Transverse colon (tissue), 4 donors: ENCODE measurements at regions not wholly inside any gene's neighbourhood (a gene's known extent, or its start where the extent isn't known, plus 50 kb on each side); places are given as distances from the start of the nearest gene placed in this dataset.

Experiments
- DNase-seq: peaks from one replicate; pipeline ENCODE4 v3.0.0-alpha.2; 2019
- H3K27ac ChIP-seq, 4 donors: fragments of 200-600 bp; sonication (generic); 2 replicates each; pipeline ENCODE4 v1.5.1; 2016 to 2018; ENCODE audit warnings: inconsistent platforms in 4 of 4
- H3K27me3 ChIP-seq: fragments of 200-600 bp; sonication (generic); 2 replicates; pipeline ENCODE4 v1.5.1; 2017; ENCODE audit warnings: inconsistent platforms
- H3K36me3 ChIP-seq, 4 donors: fragments of 200-600 bp; sonication (generic); 2 replicates each; pipeline ENCODE4 v1.5.1; 2017 to 2019; ENCODE audit warnings: inconsistent platforms in 4 of 4
- H3K4me1 ChIP-seq, 4 donors: fragments of 200-600 bp; sonication (generic); 2 replicates each; pipeline ENCODE4 v1.5.1; 2017 to 2020; ENCODE audit warnings: inconsistent platforms in 4 of 4
- H3K4me3 ChIP-seq, 4 donors: fragments of 200-600 bp; sonication (generic); 1 replicate in 1 of 4; 2 replicates in 3 of 4; pipeline versions ENCODE4 v1.5.1 to v1.6.1; 2017 to 2019; ENCODE audit warnings: inconsistent platforms in 4 of 4
- H3K9me3 ChIP-seq, 2 donors: fragments of 200-600 bp; sonication (generic); 2 replicates each; pipeline ENCODE4 v1.5.1; 2017 to 2019; ENCODE audit warnings: inconsistent platforms in 2 of 2
- CTCF ChIP-seq, 5 experiments: fragments of 200-600 bp in 3 of 5; fragments of 450-650 bp in 2 of 5; sonication (generic) in 3 of 5; IDR thresholded peaks; 1 replicate in 2 of 5; 2 replicates in 3 of 5; pipeline ENCODE4 v1.5.1; 2016 to 2017; ENCODE audit warnings: antibody characterized with exemption in 5 of 5, inconsistent platforms in 3 of 5, mild to moderate bottlenecking in 2 of 5, moderate library complexity in 1 of 5
- EP300 ChIP-seq: sonication (generic); formaldehyde crosslinking; IDR thresholded peaks from one replicate; pipeline ENCODE4 v1.6.1; 2017; ENCODE audit warnings: antibody characterized with exemption, low read depth
- POLR2A ChIP-seq: fragments of 450-650 bp; IDR thresholded peaks from one replicate; pipeline ENCODE4 v1.6.1; 2016; ENCODE audit warnings: antibody characterized with exemption, mild to moderate bottlenecking, moderate library complexity
- POLR2AphosphoS5 ChIP-seq, 3 donors: sonication (generic); formaldehyde crosslinking; IDR thresholded peaks; one replicate each; pipeline ENCODE4 v1.6.1; 2016; ENCODE audit warnings: antibody characterized with exemption in 3 of 3
- WGBS, 2 donors: methylation state at CpG; one replicate each; pipeline ENCODE4 v1.1.5; 2018; ENCODE audit warnings: low coverage in 1 of 2; 5-methylcytosine and 5-hydroxymethylcytosine counted together
- in situ Hi-C, 4 donors: fragments of 200-750 bp; cut with MboI; loops; one replicate each; pipeline versions ENCODE4 v1.15.0 to v1.15.1; 2017; ENCODE audit warnings: low sequenced_read_pairs in 3 of 4, low pct_ligation_motif_present in 1 of 4, low pct_unique_long_range_greater_than_20kb in 1 of 4
- intact Hi-C: fragments of 100-400 bp; cut with DNase I; formaldehyde crosslinking; loops from one replicate; pipeline ENCODE4 v1.15.1; 2023; ENCODE audit warnings: low total_unique reads

- 47 to 60% methylated on average over 4 to 7 of the region's 7 CpGs for WGBS, 2 donors
- Histone ChIP-seq H3K9me3 (no peaks in the 10 kb centered on the region), H3K27ac (no peak overlapping the region), H3K4me3 (no peak overlapping the region), H3K36me3 (no peaks in the 10 kb centered on the region), H3K27me3 (no peaks in the 10 kb centered on the region), H3K4me1 (no peaks in the 10 kb centered on the region)
- in situ Hi-C loops = no loop called here
- peak; percentile 25 for DNase-seq
- intact Hi-C loops = no loop called here
- no peak for TF ChIP-seq CTCF (IDR thresholded peaks at IDR 0.05)
Observed at GRCh38 chr5:56763711-56764466, 51.5 kb upstream of the MAP3K1 start.

- Histone ChIP-seq H3K36me3 (no peaks in the 10 kb centered on the region), H3K4me1 (no peaks in the 10 kb centered on the region), H3K27ac (no peak overlapping the region), H3K9me3 (no peaks in the 10 kb centered on the region), H3K27me3 (no peaks in the 10 kb centered on the region), H3K4me3 (no peak overlapping the region)
- DNase-seq = no peak
- TF ChIP-seq POLR2AphosphoS5 (IDR thresholded peaks at IDR 0.05) (no peak), POLR2A (no peak), CTCF (IDR thresholded peaks at IDR 0.05) (no peak), EP300 (no peak)
- in situ Hi-C loops (no loop called here), intact Hi-C loops (no loop called here)
- WGBS, 2 donors = 75 to 100% methylated on average over 1 of the region's 1 CpG
Observed at GRCh38 chr5:56763182-56763581, 52.2 kb upstream of the MAP3K1 start.

GRCh38 chr5:56761151-56761885, 54.0 kb upstream of the MAP3K1 start:
- TF ChIP-seq EP300 (no peak), CTCF (IDR thresholded peaks at IDR 0.05) (no peak), POLR2AphosphoS5 (IDR thresholded peaks at IDR 0.05) (no peak), POLR2A (no peak)
- Histone ChIP-seq H3K9me3 (no peaks in the 10 kb centered on the region), H3K27me3 (no peaks in the 10 kb centered on the region), H3K4me3 (no peak overlapping the region), H3K4me1 (no peaks in the 10 kb centered on the region), H3K27ac (no peak overlapping the region), H3K36me3 (no peaks in the 10 kb centered on the region)
- WGBS, 2 donors = 55 to 74% methylated on average over 4 of the region's 4 CpGs
- DNase-seq = no peak
- intact Hi-C loops (no loop called here), in situ Hi-C loops (no loop called here)

- Histone ChIP-seq H3K4me1 (no peaks in the 10 kb centered on the region), H3K27me3 (no peaks in the 10 kb centered on the region), H3K27ac (no peak overlapping the region), H3K36me3 (no peaks in the 10 kb centered on the region), H3K4me3 (no peak overlapping the region), H3K9me3 (no peaks in the 10 kb centered on the region)
- TF ChIP-seq CTCF (IDR thresholded peaks at IDR 0.05) = no peak
- TF ChIP-seq EP300 = no peak
- TF ChIP-seq POLR2A = no peak
- no peak for TF ChIP-seq POLR2AphosphoS5 (IDR thresholded peaks at IDR 0.05)
- in situ Hi-C loops = no loop called here
- intact Hi-C loops = no loop called here
- 64 to 85% methylated on average over 4 to 5 of the region's 5 CpGs for WGBS, 2 donors
- DNase-seq = no peak
Observed at GRCh38 chr5:56760723-56761122, 54.6 kb upstream of the MAP3K1 start.
